ENCODE measurements at regions not wholly inside any gene's neighbourhood (a gene's known extent, or its start where the extent isn't known, plus 50 kb on each side); places are given as distances from the start of the nearest gene placed in this dataset.

DNA sequence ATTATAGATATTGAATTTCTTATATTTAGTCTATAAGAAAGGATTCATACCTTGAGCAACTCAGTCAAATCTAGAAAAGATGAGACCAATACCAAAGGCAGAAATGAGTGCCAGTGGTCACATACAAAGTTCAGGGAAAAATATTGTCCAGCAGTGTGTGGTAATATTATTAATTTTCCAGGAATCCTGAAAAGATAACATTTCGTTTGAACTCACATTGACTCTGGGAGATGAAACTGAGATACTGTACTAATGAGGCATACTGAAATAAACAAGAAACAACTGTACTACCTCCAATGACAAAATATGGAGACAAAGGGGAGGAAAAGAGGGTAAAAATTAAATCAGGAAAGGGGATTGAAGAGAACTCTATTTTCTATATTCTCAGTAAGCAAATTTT is 212.4 kb downstream of the TRAM1L1 start:
- DNase-seq (ENCODE audit: extremely low read depth, low read depth, low spot score) = no peak

DNA sequence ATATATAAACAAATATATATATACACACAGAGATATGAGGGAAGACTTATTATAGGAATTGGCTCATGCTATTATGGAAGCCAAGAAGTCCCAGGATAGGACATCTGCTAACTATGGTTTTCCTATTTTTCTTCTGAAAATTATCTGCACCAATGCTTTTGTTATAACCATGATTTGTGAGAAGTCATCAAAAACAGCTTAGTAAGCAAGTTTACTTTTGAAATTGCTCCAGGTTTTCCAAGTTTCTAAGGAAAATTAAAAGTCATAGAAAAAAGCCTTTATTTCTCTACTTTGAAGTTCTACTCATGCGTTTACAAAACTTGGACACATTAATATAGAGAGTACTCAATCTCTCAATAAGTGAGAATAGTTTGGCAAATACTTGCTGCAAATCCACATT is 213.1 kb downstream of the TRAM1L1 start:
- no peak for DNase-seq (ENCODE audit: extremely low read depth, low read depth, low spot score)

DNA sequence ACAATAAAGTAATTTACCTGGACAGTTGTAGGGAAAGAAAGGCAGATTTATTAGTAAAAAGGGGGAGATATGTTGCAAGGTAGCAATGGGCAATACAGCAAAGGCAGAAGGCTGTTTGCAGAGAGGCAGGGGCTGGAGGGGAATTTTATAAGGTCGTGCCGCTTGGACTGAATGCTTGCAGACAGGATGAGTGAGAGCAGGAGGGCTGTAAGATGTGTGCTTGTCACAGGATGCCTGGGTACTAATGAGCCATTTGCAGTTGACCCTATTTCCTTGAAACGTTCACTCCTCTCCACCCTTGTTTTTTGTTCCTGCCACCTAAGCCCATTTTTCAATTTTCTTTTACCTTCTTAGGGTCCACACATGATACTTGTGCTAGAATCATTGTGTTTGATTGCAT is 214.7 kb downstream of the TRAM1L1 start:
- DNase-seq (ENCODE audit: extremely low read depth, low read depth, low spot score) = no peak

DNA sequence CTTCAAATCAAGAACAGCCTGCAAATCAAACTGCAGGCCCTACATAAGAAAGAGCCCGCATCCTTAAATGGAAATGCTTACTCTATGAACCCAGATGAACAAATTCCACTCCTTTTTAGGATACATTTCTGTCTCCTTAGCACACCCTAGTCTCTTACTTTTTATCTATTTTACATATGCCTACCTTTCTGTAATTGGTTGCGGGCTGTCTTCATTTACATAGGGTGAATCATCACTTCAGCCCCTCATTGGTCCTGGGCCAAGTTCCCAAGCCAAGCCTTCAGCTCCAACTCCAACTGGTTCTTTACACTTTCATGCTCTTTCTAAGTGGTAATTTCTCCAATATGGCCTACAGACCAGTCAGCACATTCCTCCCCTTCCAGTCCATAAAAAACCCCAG is 219.3 kb downstream of the TRAM1L1 start:
- DNase-seq (ENCODE audit: extremely low read depth, low read depth, low spot score) = no peak

DNA sequence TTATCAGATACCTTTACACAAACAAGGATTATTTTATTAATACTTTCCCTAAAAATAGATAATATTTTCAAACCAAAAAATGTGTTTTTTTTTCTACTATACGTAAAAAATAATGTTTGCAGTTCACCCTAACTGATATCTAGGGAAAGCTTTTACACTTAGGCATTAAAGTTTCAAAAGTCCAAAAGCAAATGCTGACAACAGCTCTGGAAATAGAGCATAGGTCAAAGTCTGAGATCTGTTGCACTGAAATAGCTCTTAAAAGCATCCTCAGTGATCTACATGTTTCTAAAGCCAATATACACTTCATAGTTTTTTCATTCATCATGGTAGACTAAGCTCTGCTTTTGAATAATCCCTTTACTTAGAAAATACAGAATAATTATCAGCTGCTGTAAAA is 222.8 kb downstream of the TRAM1L1 start:
- DNase-seq (ENCODE audit: extremely low read depth, low read depth, low spot score) = no peak

DNA sequence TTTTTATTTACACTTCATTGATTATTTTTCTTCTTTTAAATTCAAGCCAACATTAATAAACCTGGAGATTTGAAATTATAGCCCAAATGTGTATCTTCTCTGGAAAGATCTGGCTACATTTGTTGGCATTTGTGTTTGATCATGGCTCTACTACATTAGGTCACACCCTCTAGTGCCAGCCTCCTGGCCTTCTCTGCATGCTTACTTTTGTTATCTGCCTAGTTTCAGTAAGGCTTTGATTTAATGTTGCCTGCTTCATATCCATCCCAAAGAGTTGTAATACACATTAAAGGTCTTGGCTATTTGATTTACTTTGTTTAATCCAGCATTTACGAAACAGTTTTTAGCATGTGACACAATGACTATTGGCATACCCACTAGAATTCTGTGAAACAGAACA is 224.5 kb downstream of the TRAM1L1 start:
- no peak for DNase-seq (ENCODE audit: extremely low read depth, low read depth, low spot score)

DNA sequence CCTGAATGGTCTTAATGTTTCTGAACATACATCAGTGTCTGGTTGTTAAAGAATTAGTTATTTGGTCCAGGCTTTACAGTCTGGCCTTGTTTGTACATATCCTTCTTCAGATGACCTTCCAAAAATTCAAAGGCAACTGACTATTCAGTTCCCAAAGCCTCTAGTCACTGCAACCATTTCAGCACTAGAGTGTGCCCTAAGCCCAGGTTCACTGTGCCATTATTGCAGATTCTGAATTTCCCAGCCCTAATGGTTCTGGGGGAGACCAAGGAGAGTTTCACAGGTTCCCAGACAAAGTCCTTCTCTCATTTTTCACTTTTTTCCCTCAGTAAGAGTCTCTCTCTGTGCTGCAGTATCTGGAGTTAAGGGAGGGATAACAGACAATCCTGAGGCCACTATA is 235.8 kb downstream of the TRAM1L1 start:
- DNase-seq (ENCODE audit: extremely low read depth, low read depth, low spot score) = no peak

DNA sequence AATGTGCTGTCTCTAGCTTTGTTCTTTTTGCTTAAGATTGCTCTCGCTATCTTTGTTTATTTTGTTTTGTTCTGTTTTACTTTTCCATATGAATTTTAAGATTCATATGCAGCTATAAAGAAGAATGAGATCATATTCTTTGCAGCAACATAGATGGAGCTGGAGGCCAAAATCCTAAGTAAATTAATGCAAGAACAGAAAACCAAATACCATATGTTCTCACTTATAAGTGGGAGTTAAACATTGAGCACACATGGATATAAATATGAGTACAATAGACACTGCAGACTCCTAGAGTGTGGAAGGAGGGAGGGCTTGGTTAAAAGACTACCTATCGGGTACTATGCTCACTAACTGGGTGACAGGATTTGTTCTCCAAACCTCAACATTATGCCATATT is 237.8 kb downstream of the TRAM1L1 start:
- DNase-seq (ENCODE audit: extremely low read depth, low read depth, low spot score) = no peak

DNA sequence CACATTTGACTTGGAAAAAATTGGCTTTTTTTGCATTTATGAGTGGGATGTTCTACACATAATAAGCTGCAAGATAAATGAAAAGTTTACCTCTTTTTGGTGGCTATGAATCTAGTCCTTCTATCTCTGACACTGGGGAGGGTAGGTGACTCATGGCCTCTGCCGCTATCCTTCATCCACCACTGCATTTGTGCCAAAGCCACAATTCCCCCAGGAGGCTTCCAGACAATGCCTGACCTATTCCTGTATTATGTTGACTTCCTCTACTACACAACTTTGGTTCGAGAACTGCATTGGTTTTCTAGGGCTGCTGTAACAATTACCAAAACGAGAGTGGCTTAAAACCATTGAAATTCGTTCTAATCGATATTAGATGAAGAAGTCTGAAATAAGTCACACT is 245.6 kb downstream of the TRAM1L1 start:
- DNase-seq (ENCODE audit: extremely low read depth, low read depth, low spot score) = no peak

DNA sequence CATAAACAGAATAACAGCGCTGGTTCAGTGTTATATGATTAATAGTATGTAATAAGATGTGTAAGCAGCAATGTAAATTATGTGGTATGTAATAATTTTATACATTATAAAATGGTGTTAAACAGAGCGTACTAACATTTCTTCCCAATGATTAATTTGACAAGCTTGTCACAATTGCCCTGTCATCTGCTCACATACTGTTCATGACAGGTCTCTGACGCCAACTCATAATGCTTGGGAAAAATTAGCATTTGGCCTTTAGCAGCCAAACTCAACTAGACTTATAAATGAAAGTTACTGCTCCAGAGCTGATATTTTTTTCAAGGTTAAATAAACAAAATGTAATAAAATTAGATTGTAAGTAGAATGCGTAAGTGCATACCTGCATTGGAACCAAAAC is 246.8 kb downstream of the TRAM1L1 start:
- no peak for DNase-seq (ENCODE audit: extremely low read depth, low read depth, low spot score)

DNA sequence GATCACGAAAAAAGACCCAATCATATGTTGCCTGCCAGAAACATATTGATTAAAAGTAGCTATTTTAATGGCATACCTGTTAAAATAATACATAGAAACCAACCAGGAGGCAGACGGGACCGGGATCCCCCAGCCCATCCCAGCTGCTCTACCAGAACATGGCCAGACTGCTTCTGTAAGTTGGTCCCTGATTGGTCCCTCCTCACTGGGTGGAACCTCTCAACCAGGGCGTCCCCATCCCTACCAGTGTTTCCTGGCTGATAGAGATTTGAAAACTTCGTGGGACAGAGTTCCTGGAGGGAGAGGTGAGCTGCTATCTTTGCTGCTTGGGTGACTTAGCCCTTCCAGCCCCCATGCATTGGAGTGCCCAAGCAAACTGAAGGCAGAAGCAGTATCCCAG is 256.2 kb downstream of the TRAM1L1 start:
- no peak for DNase-seq (ENCODE audit: extremely low read depth, low read depth, low spot score)

DNA sequence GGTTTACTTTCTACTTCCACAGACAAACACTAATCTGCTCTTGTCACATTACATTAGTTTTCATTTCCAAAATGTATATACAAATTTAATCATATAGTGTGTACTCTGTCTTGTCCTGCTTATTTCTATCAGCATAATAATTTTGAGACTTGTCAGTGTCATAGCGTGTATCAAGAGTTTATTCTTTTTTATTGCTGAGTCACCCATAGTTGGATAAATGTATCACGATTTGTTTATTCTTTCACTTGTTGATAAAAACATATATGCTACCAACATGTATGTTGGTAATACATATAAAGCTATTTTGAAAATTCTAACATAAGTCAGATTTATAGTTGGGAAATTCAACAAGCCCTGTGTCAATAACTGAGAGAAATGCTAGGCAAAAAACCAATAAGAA is 261.2 kb downstream of the TRAM1L1 start:
- DNase-seq (ENCODE audit: extremely low read depth, low read depth, low spot score) = no peak

DNA sequence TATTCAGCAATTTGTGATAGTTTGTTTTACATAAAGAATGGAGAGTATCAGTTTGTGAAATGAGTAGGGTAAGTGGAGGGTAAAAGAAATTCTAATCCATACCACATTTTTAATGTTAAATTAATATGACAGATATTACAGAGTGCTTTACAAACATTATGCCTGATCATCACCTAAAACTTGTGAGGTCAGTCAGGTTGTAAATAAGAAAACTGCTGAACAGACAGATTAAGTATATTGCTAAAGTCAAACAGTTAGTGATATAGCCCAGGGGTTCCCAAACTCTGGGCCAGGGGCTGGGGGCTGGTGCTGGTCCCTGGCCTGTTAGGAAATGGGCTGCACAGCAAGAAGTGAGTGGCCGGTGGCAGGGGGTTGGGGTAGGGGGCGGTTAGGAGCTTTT is 273.6 kb downstream of the TRAM1L1 start:
- DNase-seq (ENCODE audit: extremely low read depth, low read depth, low spot score) = no peak

DNA sequence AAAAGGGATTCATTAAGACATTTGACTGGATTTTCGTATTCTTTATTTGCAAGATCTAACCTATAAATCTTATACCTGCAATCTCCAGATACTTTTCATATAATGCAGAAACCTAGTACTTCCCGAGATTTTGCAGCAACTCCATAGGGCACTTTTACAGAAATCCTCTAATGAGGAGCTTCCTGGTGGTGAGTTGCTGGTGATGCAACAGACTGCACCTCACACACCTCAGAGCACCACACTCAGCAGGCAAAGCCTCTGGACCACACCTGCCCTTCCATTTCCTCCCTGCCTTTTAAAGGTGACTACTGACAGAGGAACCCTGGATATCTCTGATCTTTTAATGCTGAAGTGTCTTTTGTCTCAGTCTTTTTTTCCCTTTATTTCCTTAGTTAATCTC is 289.4 kb downstream of the TRAM1L1 start:
- DNase-seq (ENCODE audit: extremely low read depth, low read depth, low spot score) = no peak

DNA sequence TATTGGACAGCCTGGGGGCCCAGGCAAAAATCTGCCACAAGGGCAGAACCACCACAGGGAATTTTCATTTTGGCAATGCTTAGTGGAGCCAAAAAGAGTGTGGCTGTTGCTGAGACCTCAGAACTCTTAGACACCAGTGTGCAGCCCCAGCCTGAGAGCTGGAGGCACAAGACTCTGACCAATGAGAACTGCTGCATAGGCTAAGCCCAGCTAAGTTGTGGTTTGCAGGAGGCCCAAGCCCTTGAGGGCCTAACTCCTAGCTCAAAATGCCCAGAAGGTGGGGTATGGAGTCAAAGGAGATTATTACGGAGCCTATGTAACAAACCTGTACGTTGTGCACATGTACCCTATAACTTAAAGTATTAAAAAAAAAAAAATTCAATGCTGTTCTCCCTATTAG is 296.7 kb downstream of the TRAM1L1 start:
- DNase-seq (ENCODE audit: extremely low read depth, low read depth, low spot score) = no peak

DNA sequence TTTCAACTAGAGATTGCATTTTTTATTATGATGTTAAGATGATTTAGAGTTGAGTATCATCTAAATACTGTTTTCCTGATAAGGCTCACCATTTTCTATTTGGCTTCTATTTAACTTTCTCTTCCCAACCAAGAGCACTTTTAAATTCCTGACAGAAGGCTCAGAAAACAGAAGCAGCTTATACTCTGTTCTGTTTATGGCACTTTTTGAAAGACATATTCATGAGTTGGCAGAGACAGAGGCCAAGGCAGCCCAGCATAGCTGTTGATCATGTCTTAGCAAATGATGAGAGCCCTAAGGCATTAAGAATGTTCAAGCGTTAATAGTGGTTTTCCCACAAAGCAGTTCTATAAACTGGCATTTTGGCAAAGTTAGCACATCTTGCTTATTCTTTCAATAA is 330.3 kb downstream of the TRAM1L1 start:
- no peak for DNase-seq (ENCODE audit: extremely low read depth, low read depth, low spot score)

DNA sequence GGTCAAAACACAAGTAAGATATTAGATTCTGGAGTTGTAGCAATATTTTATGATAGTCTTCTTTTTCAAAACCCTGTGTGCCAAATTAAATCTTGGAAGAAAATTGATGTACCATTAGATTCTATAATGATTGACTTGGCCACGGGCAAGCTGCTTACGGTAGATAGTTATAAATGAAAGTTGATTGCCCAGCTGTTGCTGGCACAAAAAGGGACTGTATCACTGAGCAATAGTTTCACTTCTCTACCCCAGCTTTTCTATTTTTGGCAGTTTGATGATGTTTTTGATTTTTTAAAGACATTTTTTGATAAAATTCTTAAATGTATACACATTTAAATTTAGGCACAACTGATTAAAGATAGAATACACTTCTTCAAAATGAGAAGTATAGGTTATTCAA is 333.3 kb downstream of the TRAM1L1 start:
- no peak for DNase-seq (ENCODE audit: extremely low read depth, low read depth, low spot score)

DNA sequence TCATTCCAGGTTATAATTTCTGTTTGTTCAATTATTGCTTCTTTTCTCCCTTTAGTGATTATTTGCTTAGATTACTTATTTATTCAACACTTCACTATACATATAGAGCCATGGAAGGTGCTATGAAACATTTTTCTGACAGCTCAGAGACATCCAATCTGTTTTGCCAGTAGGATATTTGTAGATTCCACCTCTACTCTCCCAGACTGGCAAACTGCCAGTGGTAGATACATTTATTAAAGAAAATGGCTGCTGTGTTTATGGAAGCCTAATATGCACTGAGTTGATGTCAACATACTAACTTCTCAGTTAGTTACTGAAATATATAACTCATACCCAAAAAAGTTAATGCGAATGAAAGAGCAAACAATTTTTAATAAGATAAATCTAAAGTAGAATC is 348.6 kb downstream of the TRAM1L1 start:
- no peak for DNase-seq (ENCODE audit: extremely low read depth, low read depth, low spot score)

DNA sequence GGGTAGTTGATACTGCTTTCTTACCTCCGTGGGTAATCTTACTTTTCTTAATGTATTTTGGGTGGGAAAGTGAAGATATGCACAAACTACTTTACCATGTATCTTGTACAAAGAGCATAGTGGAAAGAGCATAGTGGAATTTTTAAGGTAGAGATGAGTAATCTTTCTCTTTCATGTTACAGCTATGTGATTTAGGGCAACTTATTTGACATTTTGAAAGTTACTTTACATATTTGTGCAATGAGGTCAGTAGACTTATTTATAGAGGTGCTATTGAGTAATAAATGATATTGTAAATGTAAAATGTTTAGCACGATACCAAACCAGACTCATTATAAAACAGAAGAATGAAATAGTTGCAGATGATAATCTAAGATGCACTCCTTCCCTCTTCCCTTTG is 351.2 kb downstream of the TRAM1L1 start:
- no peak for DNase-seq (ENCODE audit: extremely low read depth, low read depth, low spot score)

DNA sequence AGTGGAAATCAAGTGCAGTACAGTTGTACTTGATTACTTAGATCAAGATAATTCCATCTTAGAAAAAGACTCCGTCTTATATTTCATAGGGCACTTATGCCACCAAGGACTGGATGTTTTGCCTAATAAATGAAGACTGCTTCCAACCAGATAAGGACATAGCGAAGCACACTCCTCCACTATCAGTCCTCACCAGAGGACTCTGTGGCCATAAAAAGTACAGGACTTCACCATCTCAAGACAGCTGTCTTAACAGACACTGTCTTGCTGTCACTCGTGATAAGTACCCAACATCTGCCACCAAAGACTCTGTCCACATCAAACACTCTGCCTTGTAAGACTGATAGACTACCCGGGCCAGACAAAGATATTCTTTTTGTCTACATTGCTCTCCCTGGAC is 352.0 kb downstream of the TRAM1L1 start:
- no peak for DNase-seq (ENCODE audit: extremely low read depth, low read depth, low spot score)

DNA sequence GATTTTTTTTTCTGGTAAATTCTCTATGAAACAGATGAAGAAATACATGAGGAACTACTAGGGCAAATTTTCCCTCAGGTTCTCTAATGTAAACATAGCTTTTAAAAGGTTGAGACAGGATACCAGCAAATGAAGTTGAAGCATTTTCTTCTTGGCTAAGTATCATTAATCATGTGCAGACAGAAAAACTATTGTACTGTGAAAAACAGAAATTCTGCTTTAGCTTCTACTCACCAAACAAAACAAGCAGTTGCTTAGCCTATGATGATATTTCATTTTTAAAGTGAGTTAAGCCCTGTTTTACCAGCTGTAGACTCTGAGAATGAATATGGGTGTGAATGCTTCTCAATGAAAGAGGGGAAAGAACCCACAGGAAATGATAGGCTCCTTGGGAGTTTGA is 358.9 kb downstream of the TRAM1L1 start:
- no peak for DNase-seq (ENCODE audit: extremely low read depth, low read depth, low spot score)

DNA sequence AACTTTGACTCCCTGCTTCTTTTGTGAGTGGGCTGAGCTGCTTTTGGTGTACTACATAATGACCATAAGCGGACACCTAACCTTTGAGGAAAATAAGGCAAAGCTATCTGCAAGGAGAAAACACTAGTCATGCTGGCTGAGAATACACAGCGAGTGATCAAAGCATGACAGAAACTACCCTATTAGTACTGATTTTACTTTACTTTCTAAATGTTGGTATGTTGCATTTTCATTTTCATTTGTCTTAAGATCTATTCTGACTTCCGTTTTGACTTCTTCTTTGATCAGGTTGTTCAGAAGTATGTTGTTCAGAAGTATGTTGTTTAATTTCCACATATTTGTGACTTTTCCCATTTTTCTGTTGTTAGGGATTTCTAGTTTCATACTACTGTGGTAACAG is 361.1 kb downstream of the TRAM1L1 start:
- DNase-seq (ENCODE audit: extremely low read depth, low read depth, low spot score) = no peak

DNA sequence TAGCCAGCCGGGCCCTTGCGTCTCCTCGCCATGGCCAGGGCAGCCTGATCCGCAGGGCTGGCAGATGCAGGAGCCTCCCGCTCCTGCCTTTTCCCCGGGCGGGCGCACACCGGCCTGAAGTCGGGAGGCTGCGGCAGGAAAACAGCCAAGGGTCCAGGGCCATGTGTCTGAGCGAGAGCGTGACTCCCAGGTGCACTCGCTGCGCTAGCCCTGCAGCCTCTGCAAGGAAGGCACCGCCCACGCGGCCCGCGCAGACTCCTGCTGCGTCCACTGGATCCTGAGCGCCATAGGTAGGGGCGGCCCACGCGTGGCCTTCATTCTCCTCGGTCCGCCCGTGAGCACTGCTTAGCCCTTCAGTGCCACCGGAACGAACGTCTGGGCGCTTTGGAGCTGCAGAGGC is 379.9 kb downstream of the TRAM1L1 start:
- DNase-seq (ENCODE audit: extremely low read depth, low read depth, low spot score) = no peak

DNA sequence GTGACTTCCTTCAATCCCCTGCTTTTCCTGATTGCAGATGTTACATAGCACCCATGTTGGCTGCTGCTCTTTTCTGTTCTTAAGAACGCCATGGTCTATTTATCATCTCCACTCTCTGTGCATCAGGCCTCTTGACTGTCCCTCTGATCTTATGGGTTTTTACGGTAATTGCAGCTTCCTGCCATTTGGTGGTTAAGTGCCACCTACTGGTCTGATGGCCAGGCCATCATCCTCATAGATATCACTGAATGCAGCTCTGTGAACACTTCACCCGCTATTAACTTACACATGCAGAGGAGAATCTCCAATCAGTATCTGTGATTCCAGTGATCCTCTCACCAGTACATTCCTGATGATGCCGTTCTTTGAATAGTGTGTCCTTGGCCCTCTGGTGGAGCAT is 382.4 kb downstream of the TRAM1L1 start:
- no peak for DNase-seq (ENCODE audit: extremely low read depth, low read depth, low spot score)

All from glomerular endothelial cell (primary cell).